ENCODE measurements at regions not wholly inside any gene's neighbourhood (a gene's known extent, or its start where the extent isn't known, plus 50 kb on each side); places are given as distances from the start of the nearest gene placed in this dataset.
"Not testable (repeated sequence)": the region's sequence is repeated elsewhere in the genome, so short reads cannot be mapped to it uniquely, and the experiment has no call there.

GRCh38 chr9:90526386-90526785, 116.2 kb downstream of the DIRAS2 start:
- H3K4me1 ChIP-seq (ENCODE audit: control insufficient read depth in 1 of 2, insufficient read depth in 2 of 2, low read length in 2 of 2) = no peaks in the 10 kb centered on the region
- H3K9me3 Mint-ChIP-seq = peaks cover 0 to 7% (median 3%) of the 10 kb centered on the region in 7 donors

GRCh38 chr9:90536094-90536493, 106.5 kb downstream of the DIRAS2 start:
- H4K20me1 ChIP-seq (ENCODE audit: insufficient read depth, low read length); H3K79me2 ChIP-seq (ENCODE audit: insufficient read depth, low read length); H3K9ac ChIP-seq (ENCODE audit: insufficient read depth, low read length, poor library complexity, severe bottlenecking); H3K4me2 ChIP-seq (replicated peaks; ENCODE audit: extremely low read depth, low read length, poor library complexity, severe bottlenecking); H3K4me1 ChIP-seq (ENCODE audit: control insufficient read depth in 1 of 2, insufficient read depth in 2 of 2, low read length in 2 of 2); H3K36me3 ChIP-seq (replicated peaks in 1 of 2; ENCODE audit: control insufficient read depth in 1 of 2, insufficient read depth in 2 of 2, low read length in 2 of 2); H3K4me3 ChIP-seq (replicated peaks in 1 of 3; ENCODE audit: low read depth in 2 of 3, low read length in 3 of 3); DNase-seq; intact Hi-C loops (cut with micrococcal nuclease); H3K4me3 Mint-ChIP-seq; H3K9me3 Mint-ChIP-seq; H3K36me3 Mint-ChIP-seq; H2AFZ ChIP-seq (ENCODE audit: insufficient read depth, low read depth, low read length, poor library complexity, severe bottlenecking); H3K9me3 ChIP-seq (replicated peaks in 1 of 2; ENCODE audit: control insufficient read depth in 1 of 2, insufficient read depth in 1 of 2, low read length in 2 of 2); H3K4me1 Mint-ChIP-seq; H3K27ac ChIP-seq (ENCODE audit: low read depth in 1 of 2, low read length in 2 of 2): not testable (repeated sequence)
- Mint-ChIP-seq H3K27ac (peak overlapping the region in 1 of 7 donors; percentile 43), H3K27me3 (ENCODE audit: low read depth in 3 of 3) (peaks cover 7 to 23% (median 7%) of the 10 kb centered on the region in 3 donors)
- H3K27me3 ChIP-seq (ENCODE audit: control insufficient read depth in 2 of 2, insufficient read depth in 2 of 2, low read length in 2 of 2) = peaks cover 10 to 14% of the 10 kb centered on the region in 2 donors
- 83% methylated on average over 3 of the region's 4 CpGs for WGBS (ENCODE audit: insufficient coverage)

More at GRCh38 chr9:90526386-90526785, 116.2 kb downstream of the DIRAS2 start:
- Histone ChIP-seq H3K9me3 (replicated peaks in 1 of 2; ENCODE audit: control insufficient read depth in 1 of 2, insufficient read depth in 1 of 2, low read length in 2 of 2) (no peaks in the 10 kb centered on the region), H3K9ac (ENCODE audit: insufficient read depth, low read length, poor library complexity, severe bottlenecking) (no peak overlapping the region), H3K36me3 (replicated peaks in 1 of 2; ENCODE audit: control insufficient read depth in 1 of 2, insufficient read depth in 2 of 2, low read length in 2 of 2) (no peaks in the 10 kb centered on the region), H3K27me3 (ENCODE audit: control insufficient read depth in 2 of 2, insufficient read depth in 2 of 2, low read length in 2 of 2) (peaks cover 2 to 3% of the 10 kb centered on the region in 2 donors), H3K27ac (ENCODE audit: low read depth in 1 of 2, low read length in 2 of 2) (no peak overlapping the region), H3K4me3 (replicated peaks in 1 of 3; ENCODE audit: low read depth in 2 of 3, low read length in 3 of 3) (no peak overlapping the region), H3K79me2 (ENCODE audit: insufficient read depth, low read length) (no peaks in the 10 kb centered on the region), H4K20me1 (ENCODE audit: insufficient read depth, low read length) (no peaks in the 10 kb centered on the region), H3K4me2 (replicated peaks; ENCODE audit: extremely low read depth, low read length, poor library complexity, severe bottlenecking) (no peak overlapping the region), H2AFZ (ENCODE audit: insufficient read depth, low read depth, low read length, poor library complexity, severe bottlenecking) (no peak overlapping the region)
- no peak overlapping the region for H3K27ac Mint-ChIP-seq
- no peak for DNase-seq
- intact Hi-C loops (cut with micrococcal nuclease) = no loop called here
- no peak overlapping the region for H3K4me3 Mint-ChIP-seq
- TF ChIP-seq CTCF (IDR thresholded peaks at IDR 0.05) = no peak
- peaks cover 4 to 17% (median 11%) of the 10 kb centered on the region in 3 donors for H3K27me3 Mint-ChIP-seq (ENCODE audit: low read depth in 3 of 3)
- no peaks in the 10 kb centered on the region for H3K4me1 Mint-ChIP-seq
- no peaks in the 10 kb centered on the region for H3K36me3 Mint-ChIP-seq
